ENCODE measurements at regions not wholly inside any gene's neighbourhood (a gene's known extent, or its start where the extent isn't known, plus 50 kb on each side); places are given as distances from the start of the nearest gene placed in this dataset.

DNA sequence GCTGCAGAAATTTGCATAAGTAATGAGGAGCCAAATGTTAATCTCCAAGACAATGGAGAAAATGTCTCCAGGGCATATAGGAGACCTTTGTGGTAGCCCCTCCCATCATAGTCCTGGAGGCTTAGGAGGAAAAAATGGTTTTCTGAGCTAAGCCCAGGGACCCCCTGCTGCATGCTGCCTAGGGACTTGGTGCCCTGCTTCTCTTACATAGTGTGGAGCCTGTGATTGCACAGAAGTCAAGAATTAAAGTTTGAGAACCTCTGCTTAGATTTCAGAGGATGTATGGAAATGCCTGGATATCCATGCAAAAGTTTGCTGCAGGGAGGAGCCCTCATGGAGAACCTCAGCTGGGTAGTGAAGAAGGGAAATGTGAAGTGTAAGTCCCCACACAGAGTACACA lies 379.4 kb upstream of the TACR3 start:
- H2AFZ ChIP-seq (ENCODE audit: low read depth), result no peak overlapping the region
- H3K27ac ChIP-seq (ENCODE audit: low read depth in 2 of 2, low read length in 1 of 2), result no peak overlapping the region
- POLR2A ChIA-PET, result no interaction called here
- H3K79me2 ChIP-seq (ENCODE audit: insufficient read depth), result no peaks in the 10 kb centered on the region
- DNase-seq, result no peak
- H3K4me3 ChIP-seq (ENCODE audit: low read depth in 2 of 2, low read length in 1 of 2), result no peak overlapping the region
- no peak overlapping the region for H3K4me2 ChIP-seq
- no peaks in the 10 kb centered on the region for H4K20me1 ChIP-seq (ENCODE audit: insufficient read depth)
- H3F3A ChIP-seq (replicated peaks; ENCODE audit: insufficient read depth), result no peaks in the 10 kb centered on the region
- H3K9me3 ChIP-seq, result no peaks in the 10 kb centered on the region
- no peak overlapping the region for H3K9ac ChIP-seq
- no peak for TF ChIP-seq ELF1 (IDR thresholded peaks at IDR 0.05)
- no peak for TF ChIP-seq MEF2A (IDR thresholded peaks at IDR 0.05; ENCODE audit: borderline replicate concordance, low read depth)
- TF ChIP-seq TAF1 (IDR thresholded peaks at IDR 0.05; ENCODE audit: borderline replicate concordance, low read depth, low read length), result no peak
- no peak for TF ChIP-seq SMC3 (IDR thresholded peaks at IDR 0.05; ENCODE audit: low read depth, low read length)
- no peak for TF ChIP-seq RFX5 (IDR thresholded peaks at IDR 0.05; ENCODE audit: low read length)
- TF ChIP-seq NRF1 (IDR thresholded peaks at IDR 0.05; ENCODE audit: low read depth, low read length), result no peak
- no peak for TF ChIP-seq NFIC (IDR thresholded peaks at IDR 0.05; ENCODE audit: borderline replicate concordance)
- TF ChIP-seq, protein P1, sequence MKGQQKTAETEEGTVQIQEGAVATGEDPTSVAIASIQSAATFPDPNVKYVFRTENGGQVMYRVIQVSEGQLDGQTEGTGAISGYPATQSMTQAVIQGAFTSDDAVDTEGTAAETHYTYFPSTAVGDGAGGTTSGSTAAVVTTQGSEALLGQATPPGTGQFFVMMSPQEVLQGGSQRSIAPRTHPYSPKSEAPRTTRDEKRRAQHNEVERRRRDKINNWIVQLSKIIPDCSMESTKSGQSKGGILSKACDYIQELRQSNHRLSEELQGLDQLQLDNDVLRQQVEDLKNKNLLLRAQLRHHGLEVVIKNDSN (IDR thresholded peaks at IDR 0.05; ENCODE audit: borderline replicate concordance, low read depth), result no peak
- TF ChIP-seq SIN3A (IDR thresholded peaks at IDR 0.05; ENCODE audit: borderline replicate concordance, low read depth, low read length), result no peak
- TF ChIP-seq CHD2 (IDR thresholded peaks at IDR 0.05; ENCODE audit: low read length, partially characterized antibody), result no peak
- TF ChIP-seq, protein P2, sequence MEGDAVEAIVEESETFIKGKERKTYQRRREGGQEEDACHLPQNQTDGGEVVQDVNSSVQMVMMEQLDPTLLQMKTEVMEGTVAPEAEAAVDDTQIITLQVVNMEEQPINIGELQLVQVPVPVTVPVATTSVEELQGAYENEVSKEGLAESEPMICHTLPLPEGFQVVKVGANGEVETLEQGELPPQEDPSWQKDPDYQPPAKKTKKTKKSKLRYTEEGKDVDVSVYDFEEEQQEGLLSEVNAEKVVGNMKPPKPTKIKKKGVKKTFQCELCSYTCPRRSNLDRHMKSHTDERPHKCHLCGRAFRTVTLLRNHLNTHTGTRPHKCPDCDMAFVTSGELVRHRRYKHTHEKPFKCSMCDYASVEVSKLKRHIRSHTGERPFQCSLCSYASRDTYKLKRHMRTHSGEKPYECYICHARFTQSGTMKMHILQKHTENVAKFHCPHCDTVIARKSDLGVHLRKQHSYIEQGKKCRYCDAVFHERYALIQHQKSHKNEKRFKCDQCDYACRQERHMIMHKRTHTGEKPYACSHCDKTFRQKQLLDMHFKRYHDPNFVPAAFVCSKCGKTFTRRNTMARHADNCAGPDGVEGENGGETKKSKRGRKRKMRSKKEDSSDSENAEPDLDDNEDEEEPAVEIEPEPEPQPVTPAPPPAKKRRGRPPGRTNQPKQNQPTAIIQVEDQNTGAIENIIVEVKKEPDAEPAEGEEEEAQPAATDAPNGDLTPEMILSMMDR (IDR thresholded peaks at IDR 0.05), result no peak
- no peak for TF ChIP-seq RXRA (IDR thresholded peaks at IDR 0.05; ENCODE audit: borderline replicate concordance, low read depth)
- TF ChIP-seq EP300 (IDR thresholded peaks at IDR 0.05; ENCODE audit: borderline replicate concordance in 1 of 2, low read depth in 1 of 2, low read length in 1 of 2), result no peak
- TF ChIP-seq FOXM1 (IDR thresholded peaks at IDR 0.05; ENCODE audit: low read depth), result no peak
- TF ChIP-seq FOXJ3 (CRISPR knock-in tag; IDR thresholded peaks at IDR 0.05), result no peak
- CTCF ChIA-PET, result no interaction called here
- no peaks in the 10 kb centered on the region for H3K4me1 ChIP-seq (ENCODE audit: control insufficient read depth in 1 of 2, insufficient read depth in 2 of 2, low read depth in 1 of 2, low read length in 1 of 2)
- H3K9me2 ChIP-seq, result no peaks in the 10 kb centered on the region; the same call in 1 of the 2 replicates
- no peaks in the 10 kb centered on the region for H3K36me3 ChIP-seq (replicated peaks in 1 of 2; ENCODE audit: control insufficient read depth in 1 of 2, insufficient read depth in 2 of 2, low read length in 1 of 2)
- H3K27me3 ChIP-seq (ENCODE audit: insufficient read depth), result no peaks in the 10 kb centered on the region

DNA sequence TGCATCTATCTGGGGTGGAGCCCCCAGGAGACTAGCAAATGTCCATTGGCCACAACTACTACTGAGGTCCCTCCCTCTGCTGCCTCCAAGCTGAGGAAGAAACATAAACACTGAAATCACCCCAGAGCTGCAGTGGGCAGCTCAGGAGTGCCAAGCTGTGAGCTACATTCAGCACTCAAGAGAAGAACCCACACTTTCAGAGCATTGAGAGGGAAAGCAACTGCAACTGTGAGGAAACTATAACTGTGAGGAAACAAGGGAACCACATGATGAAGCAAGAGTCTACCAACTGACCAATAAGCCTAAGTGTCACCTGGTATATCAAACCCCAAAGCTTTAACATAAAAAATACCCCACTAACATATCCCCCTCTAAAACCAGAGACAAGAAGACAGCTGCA lies 373.5 kb upstream of the TACR3 start:
- Histone ChIP-seq H2AFZ (ENCODE audit: low read depth) (no peak overlapping the region), H4K20me1 (ENCODE audit: insufficient read depth) (no peaks in the 10 kb centered on the region), H3K4me1 (ENCODE audit: control insufficient read depth in 1 of 2, insufficient read depth in 2 of 2, low read depth in 1 of 2, low read length in 1 of 2) (no peaks in the 10 kb centered on the region), H3K36me3 (replicated peaks in 1 of 2; ENCODE audit: control insufficient read depth in 1 of 2, insufficient read depth in 2 of 2, low read length in 1 of 2) (no peaks in the 10 kb centered on the region), H3K79me2 (ENCODE audit: insufficient read depth) (no peaks in the 10 kb centered on the region), H3K4me2 (no peak overlapping the region), H3K27ac (ENCODE audit: low read depth in 2 of 2, low read length in 1 of 2) (no peak overlapping the region), H3K4me3 (ENCODE audit: low read depth in 2 of 2, low read length in 1 of 2) (no peak overlapping the region), H3K9ac (no peak overlapping the region), H3K9me3 (no peaks in the 10 kb centered on the region), H3K27me3 (ENCODE audit: insufficient read depth) (no peaks in the 10 kb centered on the region), H3F3A (replicated peaks; ENCODE audit: insufficient read depth) (no peaks in the 10 kb centered on the region), H3K9me2 (no peaks in the 10 kb centered on the region)
- ChIA-PET POLR2A (no interaction called here), CTCF (no interaction called here)
- no peak for DNase-seq
- no peak for TF ChIP-seq NRF1 (IDR thresholded peaks at IDR 0.05; ENCODE audit: low read depth, low read length)

All from SK-N-SH (cell line).